H1 (cell line): ENCODE measurements at regions not wholly inside any gene's neighbourhood (a gene's known extent, or its start where the extent isn't known, plus 50 kb on each side); places are given as distances from the start of the nearest gene placed in this dataset.

Experiments
- EZH2 ChIP-seq: fragments of 200-600 bp; sonication (generic); IDR thresholded peaks from 2 replicates; pipeline ENCODE4 v1.7.1; 2012; ENCODE audit warnings: low read depth, mild to moderate bottlenecking, moderate library complexity, low read length, inconsistent platforms; ENCODE audit not compliant: severe bottlenecking
- SP1 ChIP-seq: IDR thresholded peaks from 2 replicates; pipeline ENCODE4 v1.6.1; 2011; ENCODE audit warnings: low read depth, low read length
- SRF ChIP-seq: IDR thresholded peaks from 2 replicates; pipeline ENCODE4 v1.6.1; 2011; ENCODE audit warnings: mild to moderate bottlenecking, low read depth, low read length, moderate library complexity
- ZNF274 ChIP-seq: IDR thresholded peaks from 2 replicates; pipeline ENCODE4 v1.7.0; 2012; ENCODE audit warnings: low read length, borderline replicate concordance; ENCODE audit errors: extremely low read depth
- TF ChIP-seq, protein P1 (sequence below), 3 experiments: IDR thresholded peaks; 1 replicate in 2 of 3; 2 replicates in 1 of 3; pipeline versions ENCODE4 v1.5.1 to v1.6.1; 2011; ENCODE audit warnings: low read length in 3 of 3, mild to moderate bottlenecking in 3 of 3, inconsistent platforms in 2 of 3, low read depth in 1 of 3, moderate library complexity in 1 of 3; ENCODE audit not compliant: insufficient read depth in 1 of 3; ENCODE audit errors: control extremely low read depth in 1 of 3

GRCh38 chr14:76294876-76295275, 81.1 kb upstream of the ESRRB start:
- TF ChIP-seq, protein P1, sequence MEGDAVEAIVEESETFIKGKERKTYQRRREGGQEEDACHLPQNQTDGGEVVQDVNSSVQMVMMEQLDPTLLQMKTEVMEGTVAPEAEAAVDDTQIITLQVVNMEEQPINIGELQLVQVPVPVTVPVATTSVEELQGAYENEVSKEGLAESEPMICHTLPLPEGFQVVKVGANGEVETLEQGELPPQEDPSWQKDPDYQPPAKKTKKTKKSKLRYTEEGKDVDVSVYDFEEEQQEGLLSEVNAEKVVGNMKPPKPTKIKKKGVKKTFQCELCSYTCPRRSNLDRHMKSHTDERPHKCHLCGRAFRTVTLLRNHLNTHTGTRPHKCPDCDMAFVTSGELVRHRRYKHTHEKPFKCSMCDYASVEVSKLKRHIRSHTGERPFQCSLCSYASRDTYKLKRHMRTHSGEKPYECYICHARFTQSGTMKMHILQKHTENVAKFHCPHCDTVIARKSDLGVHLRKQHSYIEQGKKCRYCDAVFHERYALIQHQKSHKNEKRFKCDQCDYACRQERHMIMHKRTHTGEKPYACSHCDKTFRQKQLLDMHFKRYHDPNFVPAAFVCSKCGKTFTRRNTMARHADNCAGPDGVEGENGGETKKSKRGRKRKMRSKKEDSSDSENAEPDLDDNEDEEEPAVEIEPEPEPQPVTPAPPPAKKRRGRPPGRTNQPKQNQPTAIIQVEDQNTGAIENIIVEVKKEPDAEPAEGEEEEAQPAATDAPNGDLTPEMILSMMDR (IDR thresholded peaks at IDR 0.05; ENCODE audit: control extremely low read depth in 1 of 3, insufficient read depth in 1 of 3, low read depth in 1 of 3, low read length in 3 of 3): no peak
- TF ChIP-seq EZH2 (no peak), SP1 (no peak), SRF (no peak), ZNF274 (no peak)
